Breast epithelium (tissue), 4 donors: ENCODE measurements at regions not wholly inside any gene's neighbourhood (a gene's known extent, or its start where the extent isn't known, plus 50 kb on each side); places are given as distances from the start of the nearest gene placed in this dataset.

Experiments used
- DNase-seq, 2 donors: peaks; one replicate each; pipeline ENCODE4 v3.0.0-alpha.2; 2019; ENCODE audit warnings: low spot score in 2 of 2
- H3K27ac ChIP-seq, 2 donors: fragments of 200-600 bp; sonication (generic) in 1 of 2; one replicate each; pipeline ENCODE4 v1.5.1; 2016 to 2019; ENCODE audit warnings: mild to moderate bottlenecking in 1 of 2
- H3K27me3 ChIP-seq, 2 donors: fragments of 200-600 bp; sonication (generic) in 1 of 2; one replicate each; pipeline versions ENCODE4 v1.5.1 to v1.6.0; 2017 to 2019; ENCODE audit warnings: control low read depth in 1 of 2, mild to moderate bottlenecking in 1 of 2
- H3K36me3 ChIP-seq: fragments of 200-600 bp; one replicate; pipeline ENCODE4 v1.5.1; 2019
- H3K4me1 ChIP-seq, 2 donors: fragments of 200-600 bp; sonication (generic); one replicate each; pipeline ENCODE4 v1.5.1; 2016 to 2019; ENCODE audit warnings: control low read depth in 1 of 2
- H3K4me3 ChIP-seq, 3 donors: fragments of 200-600 bp; sonication (generic); 1 replicate in 2 of 3; 2 replicates in 1 of 3; pipeline ENCODE4 v1.5.1; 2016 to 2019; ENCODE audit warnings: mild to moderate bottlenecking in 3 of 3, moderate library complexity in 2 of 3
- H3K9me3 ChIP-seq, 2 donors: fragments of 200-600 bp; sonication (generic) in 1 of 2; one replicate each; pipeline ENCODE4 v1.5.1; 2016 to 2019; ENCODE audit warnings: control low read depth in 1 of 2
- CTCF ChIP-seq, 3 donors: fragments of 450-650 bp; IDR thresholded peaks; one replicate each; pipeline ENCODE4 v1.5.1; 2016 to 2017; ENCODE audit warnings: antibody characterized with exemption in 3 of 3, mild to moderate bottlenecking in 3 of 3, moderate library complexity in 3 of 3
- POLR2A ChIP-seq: fragments of 450-650 bp; IDR thresholded peaks from one replicate; pipeline ENCODE4 v1.6.1; 2016; ENCODE audit warnings: antibody characterized with exemption, mild to moderate bottlenecking, moderate library complexity
- POLR2AphosphoS5 ChIP-seq, 3 donors: sonication (generic); formaldehyde crosslinking; IDR thresholded peaks; one replicate each; pipeline ENCODE4 v1.6.1; 2017; ENCODE audit warnings: antibody characterized with exemption in 3 of 3
- intact Hi-C: fragments of 100-400 bp; cut with DNase I; formaldehyde crosslinking; loops from one replicate; pipeline ENCODE4 v1.15.1; 2023; ENCODE audit warnings: low total_unique reads

DNA sequence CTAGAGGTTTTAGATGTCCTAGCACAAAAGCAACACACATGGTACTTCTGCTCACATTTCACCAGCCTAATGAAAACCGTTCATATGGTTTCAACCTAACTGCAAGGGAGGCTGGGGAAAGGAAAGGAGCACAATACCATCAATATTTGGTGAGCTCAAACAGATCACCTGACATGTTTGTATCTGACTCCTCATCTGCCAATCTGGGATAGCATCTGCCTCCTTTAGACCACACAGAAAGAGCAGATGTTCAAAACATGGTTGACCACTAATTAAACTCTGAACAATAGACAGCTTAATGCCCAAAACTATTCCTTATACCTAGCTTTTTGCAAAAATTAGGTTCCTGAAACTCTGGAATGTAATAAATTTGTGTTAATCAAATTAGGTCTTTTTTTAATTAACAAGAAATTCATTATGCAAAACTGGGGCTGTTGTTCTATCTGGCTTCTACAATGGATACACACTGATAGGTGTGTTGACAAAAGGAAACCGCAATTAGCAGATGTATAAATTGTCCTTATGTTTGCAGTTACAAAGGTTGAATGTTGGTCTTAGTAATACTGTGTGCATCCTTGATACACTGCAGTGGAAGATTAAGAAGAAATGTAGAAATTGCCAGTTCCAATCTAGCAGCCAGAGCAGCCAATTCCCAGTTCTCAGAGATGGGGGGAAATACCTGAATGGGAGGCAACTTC, 89.3 kb downstream of the DUSP6 start:
- Histone ChIP-seq H3K36me3 (no peaks in the 10 kb centered on the region), H3K4me3 (no peak overlapping the region), H3K4me1 (no peaks in the 10 kb centered on the region), H3K9me3 (no peaks in the 10 kb centered on the region), H3K27ac (no peak overlapping the region), H3K27me3 (no peaks in the 10 kb centered on the region)
- DNase-seq = no peak
- TF ChIP-seq CTCF (IDR thresholded peaks at IDR 0.05) = no peak
- no peak for TF ChIP-seq POLR2A
- TF ChIP-seq POLR2AphosphoS5 (IDR thresholded peaks at IDR 0.05) = no peak
- intact Hi-C loops = no loop called here

- H3K4me3 ChIP-seq = no peak overlapping the region
- TF ChIP-seq CTCF (IDR thresholded peaks at IDR 0.05) (no peak), POLR2A (no peak), POLR2AphosphoS5 (IDR thresholded peaks at IDR 0.05) (no peak)
- H3K4me1 ChIP-seq = no peaks in the 10 kb centered on the region
- DNase-seq = no peak
- no peaks in the 10 kb centered on the region for H3K9me3 ChIP-seq
- no peaks in the 10 kb centered on the region for H3K27me3 ChIP-seq
- H3K36me3 ChIP-seq = no peaks in the 10 kb centered on the region
- H3K27ac ChIP-seq = no peak overlapping the region
- intact Hi-C loops = no loop called here
These were observed 90.3 kb downstream of the DUSP6 start for GRCh38 chr12:89261982-89262381.

DNA sequence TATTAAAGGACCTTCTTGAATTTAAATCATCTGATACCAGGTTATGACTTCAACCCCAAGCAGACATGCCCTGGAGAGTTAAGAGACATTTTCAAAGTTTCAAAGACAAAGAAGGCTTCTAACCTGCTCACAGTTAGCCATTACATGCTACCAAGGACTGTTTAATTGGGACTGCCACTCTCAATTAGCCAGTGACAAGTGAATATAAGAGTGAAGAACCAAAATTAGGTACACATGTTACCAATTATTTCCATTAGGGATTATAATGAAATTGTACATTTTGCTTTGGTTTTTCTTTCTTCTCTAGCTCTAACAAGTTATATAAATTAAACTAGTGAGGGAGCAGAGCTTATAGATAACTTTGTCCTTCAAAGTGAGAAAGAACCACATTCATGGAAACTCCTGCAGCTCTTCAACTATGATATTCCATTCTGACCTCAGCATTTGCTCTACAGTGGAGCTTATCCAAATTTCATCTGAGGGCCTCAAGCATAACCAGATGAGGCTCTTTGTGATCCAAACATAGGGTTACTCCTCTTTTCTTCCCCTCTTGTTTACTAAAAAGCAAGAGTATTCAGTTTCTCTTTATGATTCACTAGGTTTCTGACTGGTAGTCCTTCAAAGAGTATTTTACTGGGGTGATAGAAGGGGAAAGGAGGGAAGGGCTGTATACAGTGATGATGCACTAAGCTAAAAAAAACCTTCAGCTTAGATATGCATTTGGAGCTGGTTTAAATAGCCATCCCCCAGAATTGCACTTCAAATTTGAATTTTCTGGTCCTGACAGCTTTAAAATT, 91.3 kb downstream of the DUSP6 start:
- no peaks in the 10 kb centered on the region for H3K4me1 ChIP-seq
- no peak overlapping the region for H3K27ac ChIP-seq
- DNase-seq = no peak
- no peak for TF ChIP-seq POLR2A
- TF ChIP-seq CTCF (IDR thresholded peaks at IDR 0.05) = no peak
- TF ChIP-seq POLR2AphosphoS5 (IDR thresholded peaks at IDR 0.05) = no peak
- H3K9me3 ChIP-seq = no peaks in the 10 kb centered on the region
- no peak overlapping the region for H3K4me3 ChIP-seq
- no peaks in the 10 kb centered on the region for H3K36me3 ChIP-seq
- H3K27me3 ChIP-seq = no peaks in the 10 kb centered on the region
- intact Hi-C loops = no loop called here

GRCh38 chr12:89259821-89260220, 92.5 kb downstream of the DUSP6 start:
- H3K9me3 ChIP-seq = no peaks in the 10 kb centered on the region
- intact Hi-C loops = no loop called here
- no peaks in the 10 kb centered on the region for H3K36me3 ChIP-seq
- no peak for TF ChIP-seq POLR2AphosphoS5 (IDR thresholded peaks at IDR 0.05)
- TF ChIP-seq CTCF (IDR thresholded peaks at IDR 0.05) = no peak
- no peak for TF ChIP-seq POLR2A
- no peak for DNase-seq
- no peaks in the 10 kb centered on the region for H3K27me3 ChIP-seq
- H3K4me1 ChIP-seq = no peaks in the 10 kb centered on the region
- H3K4me3 ChIP-seq = no peak overlapping the region
- no peak overlapping the region for H3K27ac ChIP-seq

GRCh38 chr12:89258240-89258969, 93.9 kb downstream of the DUSP6 start:
- Histone ChIP-seq H3K4me1 (no peaks in the 10 kb centered on the region), H3K4me3 (no peak overlapping the region), H3K36me3 (no peaks in the 10 kb centered on the region), H3K9me3 (no peaks in the 10 kb centered on the region), H3K27ac (no peak overlapping the region), H3K27me3 (no peaks in the 10 kb centered on the region)
- intact Hi-C loops = no loop called here
- TF ChIP-seq CTCF (IDR thresholded peaks at IDR 0.05) (no peak), POLR2A (no peak), POLR2AphosphoS5 (IDR thresholded peaks at IDR 0.05) (no peak)
- no peak for DNase-seq
